Prostate gland (tissue), 2 donors: ENCODE measurements at regions not wholly inside any gene's neighbourhood (a gene's known extent, or its start where the extent isn't known, plus 50 kb on each side); places are given as distances from the start of the nearest gene placed in this dataset.

ENCODE experiments used
- DNase-seq: peaks from one replicate; pipeline ENCODE4 v3.0.0-alpha.2; 2019; ENCODE audit warnings: low spot score
- H3K27ac ChIP-seq, 2 donors: fragments of 200-600 bp; sonication (generic); 2 replicates each; pipeline ENCODE4 v1.5.1; 2017 to 2019
- H3K27me3 ChIP-seq: fragments of 200-600 bp; sonication (generic); replicated peaks from 2 replicates; pipeline ENCODE4 v1.5.1; 2019; ENCODE audit not compliant: insufficient read depth
- H3K36me3 ChIP-seq, 2 donors: fragments of 200-600 bp; sonication (generic); 1 replicate in 1 of 2; 2 replicates in 1 of 2; pipeline versions ENCODE4 v1.5.1 to v1.8.1; 2017 to 2019
- H3K4me1 ChIP-seq: fragments of 200-600 bp; sonication (generic); replicated peaks from 2 replicates; pipeline ENCODE4 v1.5.1; 2019
- H3K4me3 ChIP-seq, 2 donors: fragments of 200-600 bp; sonication (generic); 2 replicates each; pipeline ENCODE4 v1.5.1; 2017 to 2019
- H3K9me3 ChIP-seq: fragments of 200-600 bp; sonication (generic); 2 replicates; pipeline ENCODE4 v1.5.1; 2017
- CTCF ChIP-seq, 4 experiments: fragments of 200-600 bp in 2 of 4; fragments of 450-650 bp in 2 of 4; sonication (generic) in 2 of 4; IDR thresholded peaks; 1 replicate in 3 of 4; 2 replicates in 1 of 4; pipeline ENCODE4 v1.5.1; 2016 to 2019; ENCODE audit warnings: antibody characterized with exemption in 4 of 4, mild to moderate bottlenecking in 2 of 4, moderate library complexity in 2 of 4
- POLR2A ChIP-seq: fragments of 450-650 bp; IDR thresholded peaks from one replicate; pipeline ENCODE4 v1.6.1; 2016; ENCODE audit warnings: antibody characterized with exemption, mild to moderate bottlenecking
- POLR2AphosphoS5 ChIP-seq: sonication (generic); formaldehyde crosslinking; IDR thresholded peaks from one replicate; pipeline ENCODE4 v1.6.1; 2017; ENCODE audit warnings: antibody characterized with exemption
- WGBS: methylation state at CpG from one replicate; pipeline ENCODE4 v1.1.5; 2018; 5-methylcytosine and 5-hydroxymethylcytosine counted together
- intact Hi-C: fragments of 100-400 bp; cut with DNase I; formaldehyde crosslinking; loops from one replicate; pipeline ENCODE4 v1.14.2; 2022

GRCh38 chr2:136531731-136532130 lies 233.6 kb upstream of the THSD7B start:
- DNase-seq: no peak
- Histone ChIP-seq H3K4me1 (no peaks in the 10 kb centered on the region), H3K27ac (no peak overlapping the region), H3K4me3 (no peak overlapping the region), H3K27me3 (no peaks in the 10 kb centered on the region), H3K9me3 (no peaks in the 10 kb centered on the region), H3K36me3 (no peaks in the 10 kb centered on the region)
- TF ChIP-seq CTCF (IDR thresholded peaks at IDR 0.05): no peak
- WGBS: 60% methylated on average over 2 of the region's 2 CpGs
- intact Hi-C loops: no loop called here

- TF ChIP-seq POLR2A: no peak
- H3K4me1 ChIP-seq: no peaks in the 10 kb centered on the region
- intact Hi-C loops: no loop called here
- H3K27ac ChIP-seq: no peak overlapping the region
- no peaks in the 10 kb centered on the region for H3K36me3 ChIP-seq
- no peak for DNase-seq
- no peaks in the 10 kb centered on the region for H3K27me3 ChIP-seq
- H3K9me3 ChIP-seq: no peaks in the 10 kb centered on the region
- H3K4me3 ChIP-seq: no peak overlapping the region
These were observed 235.2 kb upstream of the THSD7B start for GRCh38 chr2:136530146-136530545.

- 13% methylated on average over 2 of the region's 2 CpGs for WGBS
- H3K36me3 ChIP-seq: no peaks in the 10 kb centered on the region
- no peak for TF ChIP-seq POLR2AphosphoS5
- no peak for TF ChIP-seq CTCF (IDR thresholded peaks at IDR 0.05)
- no peak for TF ChIP-seq POLR2A
- H3K4me1 ChIP-seq: no peaks in the 10 kb centered on the region
- no peak overlapping the region for H3K27ac ChIP-seq
- H3K9me3 ChIP-seq: no peaks in the 10 kb centered on the region
- no peak overlapping the region for H3K4me3 ChIP-seq
- DNase-seq: no peak
- no peaks in the 10 kb centered on the region for H3K27me3 ChIP-seq
- intact Hi-C loops: no loop called here
These were observed 237.8 kb upstream of the THSD7B start for GRCh38 chr2:136527560-136527959.

GRCh38 chr2:136522724-136523123 lies 242.6 kb upstream of the THSD7B start:
- no peaks in the 10 kb centered on the region for H3K36me3 ChIP-seq
- H3K27ac ChIP-seq: no peak overlapping the region
- H3K9me3 ChIP-seq: no peaks in the 10 kb centered on the region
- TF ChIP-seq POLR2AphosphoS5 (no peak), POLR2A (no peak), CTCF (IDR thresholded peaks at IDR 0.05) (no peak)
- no peak overlapping the region for H3K4me3 ChIP-seq
- no peak for DNase-seq
- H3K4me1 ChIP-seq: no peaks in the 10 kb centered on the region
- WGBS: 92% methylated on average over 6 of the region's 6 CpGs
- no peaks in the 10 kb centered on the region for H3K27me3 ChIP-seq
- intact Hi-C loops: no loop called here

- H3K9me3 ChIP-seq: no peaks in the 10 kb centered on the region
- H3K36me3 ChIP-seq: no peaks in the 10 kb centered on the region
- intact Hi-C loops: no loop called here
- H3K4me1 ChIP-seq: no peaks in the 10 kb centered on the region
- WGBS: 21% methylated on average over 2 of the region's 2 CpGs
- no peak overlapping the region for H3K4me3 ChIP-seq
- TF ChIP-seq POLR2A: no peak
- no peak for TF ChIP-seq POLR2AphosphoS5
- TF ChIP-seq CTCF (IDR thresholded peaks at IDR 0.05): no peak
- H3K27me3 ChIP-seq: no peaks in the 10 kb centered on the region
- no peak overlapping the region for H3K27ac ChIP-seq
- no peak for DNase-seq
These were observed 247.6 kb upstream of the THSD7B start for GRCh38 chr2:136517716-136518115.

GRCh38 chr2:136510244-136510643 lies 255.1 kb upstream of the THSD7B start:
- no peak for TF ChIP-seq POLR2AphosphoS5
- no peak for TF ChIP-seq CTCF (IDR thresholded peaks at IDR 0.05)
- TF ChIP-seq POLR2A: no peak
- intact Hi-C loops: no loop called here
- Histone ChIP-seq H3K9me3 (no peaks in the 10 kb centered on the region), H3K4me1 (no peaks in the 10 kb centered on the region), H3K27me3 (no peaks in the 10 kb centered on the region), H3K36me3 (no peaks in the 10 kb centered on the region), H3K27ac (no peak overlapping the region), H3K4me3 (no peak overlapping the region)
- DNase-seq: no peak
